ENCODE measurements at regions not wholly inside any gene's neighbourhood (a gene's known extent, or its start where the extent isn't known, plus 50 kb on each side); places are given as distances from the start of the nearest gene placed in this dataset.

DNA sequence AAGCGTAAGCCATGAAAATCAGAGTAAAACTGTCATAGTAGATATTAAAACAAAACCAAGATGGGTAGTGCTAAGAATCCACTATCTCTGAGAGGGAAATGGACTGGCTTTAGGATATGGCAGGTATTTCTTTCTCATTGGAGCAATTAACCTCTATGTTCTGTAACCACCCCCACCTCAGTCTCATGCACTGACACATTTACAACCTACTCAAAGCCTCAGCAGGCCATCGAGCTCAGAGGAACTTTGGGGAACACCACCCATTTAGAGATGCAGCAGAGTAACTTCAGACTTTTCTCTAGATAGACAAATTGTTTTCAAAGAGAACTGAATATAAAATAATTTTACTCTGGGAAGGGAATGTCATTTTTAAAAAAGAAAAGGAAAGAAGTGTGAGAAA, 615.8 kb upstream of the ZFHX3 start:
- no peak for DNase-seq

DNA sequence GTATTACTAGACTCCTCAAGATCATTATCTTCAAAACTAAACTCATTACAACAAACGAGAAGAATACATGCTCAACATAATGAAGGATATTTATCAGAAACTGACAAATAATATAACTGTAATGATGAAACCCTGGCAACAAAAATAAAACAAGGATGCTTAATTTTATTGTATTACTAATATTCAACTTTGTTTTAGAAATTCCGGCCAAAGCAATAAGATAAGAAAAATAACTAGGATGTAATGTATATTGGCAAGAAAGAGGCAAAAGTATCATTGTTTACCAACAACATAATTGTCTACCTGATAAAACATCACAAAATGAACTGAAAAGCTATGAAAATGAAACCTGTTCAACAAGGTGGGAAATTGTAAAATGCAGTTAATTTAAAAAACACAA, 588.3 kb upstream of the ZFHX3 start:
- DNase-seq: no peak

DNA sequence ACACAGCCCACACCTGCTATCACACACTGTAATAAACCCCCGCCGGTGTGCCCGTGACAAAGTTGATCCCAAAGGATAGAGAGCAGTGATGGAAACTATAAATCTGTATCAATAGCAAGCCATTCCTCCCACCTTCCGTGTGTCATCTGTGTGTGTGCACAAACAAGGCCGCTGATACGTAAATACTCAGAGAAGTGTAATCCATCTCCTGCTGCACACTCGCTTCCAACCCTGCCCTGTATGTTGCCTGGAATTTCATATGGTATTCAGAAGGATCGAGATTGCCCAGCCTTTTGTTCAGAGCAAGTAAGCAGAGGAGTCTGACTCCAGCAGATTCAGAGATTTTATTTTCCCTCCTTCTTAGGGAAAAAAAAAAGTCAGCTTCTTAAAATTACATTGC, 581.1 kb upstream of the ZFHX3 start:
- DNase-seq: no peak

DNA sequence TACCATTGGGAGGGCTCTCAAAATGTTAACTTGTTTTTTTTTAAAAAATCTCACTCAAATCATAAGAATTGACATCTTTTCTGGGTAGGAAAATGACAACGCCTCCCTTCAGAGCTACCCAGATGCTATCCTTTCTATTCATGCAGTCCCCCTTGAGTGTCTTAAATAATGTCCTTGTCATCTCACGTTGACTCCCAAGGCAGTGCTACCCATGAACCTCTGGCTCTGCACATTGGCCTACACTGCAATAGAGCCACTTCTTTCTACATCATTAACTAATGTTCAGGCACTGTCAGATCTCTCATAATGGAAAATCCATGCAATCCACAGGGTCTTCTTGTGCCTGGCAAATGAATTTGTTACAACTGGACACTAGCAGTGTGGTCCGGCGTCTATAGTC, 569.8 kb upstream of the ZFHX3 start:
- DNase-seq: no peak

DNA sequence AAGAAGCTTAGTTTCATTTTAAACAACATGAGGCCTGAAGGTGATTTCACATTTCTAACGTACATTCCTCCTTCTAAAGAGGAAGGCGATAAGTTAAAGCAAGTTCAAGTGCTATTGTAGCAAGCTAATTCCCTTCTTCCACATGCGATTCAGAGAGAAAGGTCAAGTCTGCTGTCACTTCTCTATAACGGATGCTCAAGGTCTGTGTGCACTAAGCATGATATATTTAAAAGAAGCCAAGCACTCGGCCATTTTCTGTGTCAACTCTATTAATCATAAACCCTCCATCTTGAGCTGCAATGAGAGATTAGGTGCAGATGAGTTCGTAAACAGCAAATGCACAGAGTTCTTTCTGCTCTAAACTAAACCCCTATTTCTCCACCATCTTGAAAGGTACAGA, 568.8 kb upstream of the ZFHX3 start:
- DNase-seq: no peak

DNA sequence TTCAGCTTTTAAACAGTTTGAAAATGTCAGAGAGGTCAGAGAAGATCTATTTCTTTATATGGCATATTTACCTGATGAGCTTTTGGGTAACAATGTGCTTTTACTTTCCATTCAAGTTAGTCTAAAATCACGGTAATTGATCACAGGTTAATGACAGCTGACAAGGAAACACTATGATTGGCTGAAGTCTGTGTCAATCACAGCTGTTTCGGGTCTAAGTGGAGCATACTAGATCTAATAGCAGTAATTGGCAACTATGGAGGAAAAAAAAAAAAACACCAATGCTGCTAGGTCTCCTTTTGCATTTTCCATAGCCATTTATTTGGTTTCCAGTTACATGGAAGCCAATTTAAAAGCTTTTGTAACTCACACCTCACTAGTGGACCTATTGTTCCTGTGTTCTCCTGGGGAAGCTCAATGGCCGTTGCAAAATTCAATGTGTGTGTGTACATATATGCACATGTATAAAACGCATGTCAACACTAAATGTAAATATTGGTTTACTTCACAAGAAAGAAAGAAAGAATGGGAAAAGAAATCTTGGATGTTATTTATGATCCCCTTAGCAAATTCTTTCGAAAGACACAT, 568.3 kb upstream of the ZFHX3 start:
- peak; percentile 70 for DNase-seq

DNA sequence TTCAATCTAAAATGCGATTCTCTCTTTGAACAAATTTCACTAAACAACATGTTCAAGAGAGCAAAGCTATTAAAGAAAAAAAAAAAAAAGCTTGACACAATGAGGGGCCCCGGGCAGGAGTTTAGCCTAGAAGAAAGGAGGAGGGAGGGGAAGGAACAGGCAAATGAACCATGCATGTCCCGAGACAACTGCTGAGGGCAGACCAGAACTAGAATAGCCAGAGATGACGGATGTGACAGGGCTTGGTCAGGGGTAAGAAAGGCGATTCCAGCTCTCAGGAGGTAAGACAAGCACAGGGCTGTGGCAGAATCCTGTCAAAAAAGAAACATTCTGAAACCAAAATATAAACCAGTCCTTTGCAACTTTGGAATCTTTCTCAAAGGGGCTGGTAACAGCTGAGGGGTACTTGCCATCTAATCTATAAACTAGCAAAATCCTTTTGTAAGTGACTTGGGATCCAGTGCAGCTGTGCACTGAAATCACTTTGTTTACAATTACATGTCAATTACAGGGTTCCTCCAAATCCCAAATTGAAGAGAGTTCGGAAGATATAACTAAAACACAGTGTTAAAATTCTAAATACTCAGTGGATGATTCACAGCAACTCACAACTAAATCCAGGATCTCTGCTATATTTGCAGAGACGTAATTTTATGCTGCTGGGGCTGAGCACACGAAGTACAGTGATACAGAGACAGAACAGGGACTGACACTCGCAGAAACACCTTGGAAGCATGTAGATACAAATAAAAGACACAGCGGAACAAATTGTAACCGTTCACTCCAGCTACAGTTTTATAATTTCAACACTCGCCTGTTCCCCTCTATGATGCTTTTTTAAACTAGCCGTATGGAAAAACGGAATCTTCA, 567.4 kb upstream of the ZFHX3 start:
- DNase-seq: no peak

DNA sequence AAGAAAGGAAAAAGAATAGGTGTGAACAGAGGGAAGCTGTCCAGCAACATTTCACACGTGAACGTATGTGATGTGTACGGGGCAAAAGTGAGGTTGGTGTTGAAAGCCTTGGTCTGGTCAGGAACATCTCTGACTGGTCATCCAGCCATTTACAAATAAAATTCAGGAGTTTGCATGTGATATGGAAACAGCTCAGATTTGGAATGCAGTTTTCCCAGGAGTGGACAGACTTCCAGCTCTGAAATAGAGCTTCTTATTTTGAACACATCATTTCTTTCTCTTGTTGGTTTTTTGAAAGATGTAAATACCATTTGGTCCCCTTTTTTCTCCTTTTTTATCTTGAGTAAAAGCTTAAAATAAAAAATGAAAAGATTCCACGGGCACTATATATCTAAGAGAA, 566.2 kb upstream of the ZFHX3 start:
- no peak for DNase-seq

DNA sequence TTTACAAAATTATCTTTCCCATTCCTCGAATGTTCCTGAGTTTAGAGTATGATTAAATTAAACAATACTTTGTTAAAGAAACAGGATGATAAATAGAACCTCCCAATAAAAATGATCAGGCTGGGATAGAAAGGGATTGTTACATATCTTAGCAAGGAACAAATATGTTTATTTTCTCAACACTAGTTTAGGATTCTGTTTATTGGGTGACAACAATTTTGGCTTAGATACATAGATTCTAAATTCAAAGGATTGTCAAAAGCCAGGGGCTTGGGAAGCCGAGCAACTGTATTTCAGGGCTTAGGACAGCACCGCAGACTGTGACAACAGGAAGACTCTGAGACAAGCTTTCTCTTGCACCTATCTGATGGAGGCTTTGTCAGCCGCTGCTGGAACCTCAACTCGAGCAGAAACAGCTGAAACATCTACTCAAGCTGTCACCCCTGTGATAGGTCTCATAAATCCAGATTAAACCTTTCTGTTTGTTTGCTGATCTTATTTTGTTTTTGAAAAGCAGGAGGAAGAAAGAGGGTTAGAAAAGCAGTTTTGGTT, 562.8 kb upstream of the ZFHX3 start:
- DNase-seq: no peak

DNA sequence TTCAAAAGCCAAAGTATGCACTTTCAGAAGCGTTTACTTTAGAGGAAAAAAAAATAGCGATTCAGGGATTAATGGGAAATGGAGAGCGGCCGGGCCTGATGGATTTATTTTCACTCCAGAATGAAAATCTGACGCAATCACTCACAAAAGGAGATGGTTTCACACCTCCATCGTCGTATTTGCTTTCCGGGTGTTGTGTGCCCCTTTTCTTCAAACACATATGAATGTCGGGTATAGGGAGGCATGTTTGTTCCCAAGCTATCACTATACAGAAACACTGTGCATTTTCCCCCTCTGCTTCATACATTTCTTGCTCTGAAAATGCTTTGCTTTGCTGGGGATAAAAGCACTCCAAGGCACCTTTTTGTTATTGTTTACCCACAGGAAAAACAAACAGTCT, 562.2 kb upstream of the ZFHX3 start:
- no peak for DNase-seq

DNA sequence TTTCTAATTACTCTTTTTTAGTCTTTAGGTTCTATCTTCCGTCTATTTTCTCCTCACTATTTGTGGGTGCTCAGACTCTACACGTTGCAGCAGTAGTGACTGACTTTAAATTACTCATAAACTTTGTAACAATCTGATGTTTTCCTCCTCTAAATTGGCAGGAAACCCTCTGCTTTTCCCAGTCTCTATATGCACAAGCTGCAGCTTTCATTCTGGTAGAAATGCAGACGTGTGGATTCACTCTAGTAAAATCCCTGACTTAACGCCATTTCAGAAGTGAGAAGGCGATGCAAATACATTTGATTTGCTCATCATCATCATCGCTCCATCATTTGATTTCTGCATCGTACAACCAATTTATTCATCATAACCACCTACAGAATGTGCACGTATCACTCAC, 561.0 kb upstream of the ZFHX3 start:
- DNase-seq: no peak

DNA sequence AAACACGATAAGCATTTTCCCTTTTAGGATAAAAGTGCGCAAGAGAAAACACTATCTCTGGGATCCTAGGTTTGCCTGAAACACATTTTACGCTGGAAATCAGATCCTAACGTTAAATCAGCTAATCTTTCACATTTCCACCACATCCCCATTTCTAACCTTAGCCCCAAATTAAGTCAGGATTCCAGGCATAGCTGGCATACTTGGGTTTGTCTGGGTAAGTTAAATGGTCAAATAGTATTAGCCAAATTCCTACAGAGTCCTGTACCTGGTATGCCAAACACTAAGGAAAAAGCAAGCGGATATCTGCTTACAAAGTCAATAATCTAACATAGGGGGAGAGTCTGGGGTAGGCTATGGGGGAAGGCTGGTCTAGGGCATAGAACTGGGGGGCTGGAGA, 557.4 kb upstream of the ZFHX3 start:
- DNase-seq: no peak

DNA sequence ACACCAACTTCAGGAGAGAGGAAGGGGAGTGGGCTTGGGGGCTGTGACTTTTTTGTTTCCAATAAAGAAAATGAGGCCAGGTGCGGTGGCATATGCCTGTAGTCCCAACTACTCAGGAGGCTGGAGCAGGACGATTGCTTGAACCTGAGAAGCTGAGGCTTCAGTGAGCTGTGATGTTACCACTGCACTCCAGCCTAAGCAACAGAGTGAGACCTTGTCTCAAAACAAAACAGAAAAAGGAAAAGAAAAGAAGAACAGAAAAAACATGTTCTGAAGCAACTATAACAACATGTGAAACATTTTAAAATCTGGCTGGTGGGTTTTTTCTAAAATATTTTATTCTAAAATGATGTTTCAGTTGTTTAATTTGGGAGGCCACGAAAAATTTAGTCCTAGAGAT, 554.0 kb upstream of the ZFHX3 start:
- no peak for DNase-seq

DNA sequence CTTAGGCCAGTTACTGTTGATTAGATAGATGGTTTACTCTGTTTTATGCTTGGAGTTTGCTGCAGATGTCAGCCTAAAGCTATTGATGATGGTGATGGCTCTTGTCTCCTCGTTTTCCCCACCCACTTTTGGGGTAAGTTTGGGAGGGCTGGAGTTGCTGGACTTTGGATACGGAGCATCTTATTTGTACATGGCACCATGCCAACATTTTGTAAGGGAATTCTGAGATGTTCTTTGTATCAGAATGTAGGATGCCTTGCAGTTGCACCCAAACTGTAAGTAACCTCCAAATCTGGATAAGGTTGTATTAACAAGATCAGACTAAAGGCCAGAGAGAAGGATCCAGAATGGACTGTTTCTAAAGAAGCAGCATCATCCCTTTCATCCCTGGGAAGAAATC, 551.9 kb upstream of the ZFHX3 start:
- DNase-seq: no peak

DNA sequence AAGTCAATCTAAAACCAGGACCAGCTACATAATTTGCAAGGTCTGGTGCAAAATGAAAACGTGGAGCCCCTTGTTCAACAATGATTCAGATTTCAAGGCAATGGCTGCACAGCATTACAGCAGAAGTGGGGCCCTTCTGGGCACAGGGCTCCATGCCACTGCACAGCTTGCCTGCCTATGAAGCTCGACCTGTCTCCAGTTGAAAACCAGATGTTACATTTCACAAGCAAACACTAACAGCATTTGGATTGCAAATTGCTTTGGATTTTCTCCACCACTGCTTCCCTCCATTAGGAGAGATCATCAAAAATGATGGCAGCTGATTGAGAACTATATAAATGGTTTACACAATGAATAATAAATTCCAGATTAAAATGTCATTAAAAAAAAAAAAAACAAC, 551.4 kb upstream of the ZFHX3 start:
- no peak for DNase-seq

DNA sequence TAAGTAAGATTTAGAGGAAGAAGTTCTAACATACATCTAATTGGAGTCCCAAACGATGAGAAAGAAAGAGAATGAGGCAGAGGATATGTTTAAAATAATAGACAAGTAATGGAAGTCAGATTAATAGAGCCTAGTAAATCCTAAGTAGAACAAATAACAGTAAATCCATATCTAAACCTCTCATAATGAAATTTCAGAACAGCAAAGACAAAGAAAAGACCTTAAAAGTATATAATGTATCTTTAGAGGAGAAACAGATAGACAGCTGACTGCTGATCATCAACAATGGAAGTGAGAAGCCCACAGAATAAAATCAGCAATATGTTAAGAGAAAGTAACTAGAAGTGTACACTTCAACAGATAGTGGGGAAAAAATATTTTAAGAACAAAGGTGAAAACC, 536.2 kb upstream of the ZFHX3 start:
- no peak for DNase-seq

DNA sequence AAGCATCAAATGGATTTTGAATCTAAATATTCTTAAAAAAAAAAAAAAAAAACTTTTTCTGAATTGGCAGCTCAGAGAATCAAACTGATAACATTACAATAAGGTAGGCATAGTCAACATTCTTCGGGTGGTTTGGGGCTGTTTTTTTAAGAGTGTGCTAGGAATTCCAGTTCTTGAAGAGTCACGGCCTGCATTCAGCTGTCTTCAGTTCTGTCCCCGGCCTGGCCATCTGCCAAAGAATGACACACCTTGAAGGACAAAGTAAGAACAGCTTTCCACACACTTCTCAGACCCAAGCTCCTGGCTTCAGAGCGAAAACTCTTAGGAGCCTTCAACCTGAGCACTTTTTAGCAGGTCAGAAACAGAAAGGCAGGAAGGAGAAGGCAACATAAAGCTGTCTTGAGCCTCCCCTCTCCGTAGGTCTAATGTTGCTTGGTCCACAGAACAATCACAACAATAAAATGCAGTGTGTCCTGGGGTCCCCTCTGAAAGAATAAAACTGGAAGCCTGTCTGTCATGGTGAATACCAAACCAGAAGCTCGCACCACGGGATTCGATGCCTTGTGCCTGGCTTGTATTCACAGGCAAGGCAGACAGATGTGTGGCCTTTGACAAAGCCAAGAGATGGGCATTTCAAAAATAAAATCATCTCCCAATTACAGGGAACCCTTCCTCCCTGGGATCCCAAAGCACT, 524.4 kb upstream of the ZFHX3 start:
- DNase-seq: no peak

DNA sequence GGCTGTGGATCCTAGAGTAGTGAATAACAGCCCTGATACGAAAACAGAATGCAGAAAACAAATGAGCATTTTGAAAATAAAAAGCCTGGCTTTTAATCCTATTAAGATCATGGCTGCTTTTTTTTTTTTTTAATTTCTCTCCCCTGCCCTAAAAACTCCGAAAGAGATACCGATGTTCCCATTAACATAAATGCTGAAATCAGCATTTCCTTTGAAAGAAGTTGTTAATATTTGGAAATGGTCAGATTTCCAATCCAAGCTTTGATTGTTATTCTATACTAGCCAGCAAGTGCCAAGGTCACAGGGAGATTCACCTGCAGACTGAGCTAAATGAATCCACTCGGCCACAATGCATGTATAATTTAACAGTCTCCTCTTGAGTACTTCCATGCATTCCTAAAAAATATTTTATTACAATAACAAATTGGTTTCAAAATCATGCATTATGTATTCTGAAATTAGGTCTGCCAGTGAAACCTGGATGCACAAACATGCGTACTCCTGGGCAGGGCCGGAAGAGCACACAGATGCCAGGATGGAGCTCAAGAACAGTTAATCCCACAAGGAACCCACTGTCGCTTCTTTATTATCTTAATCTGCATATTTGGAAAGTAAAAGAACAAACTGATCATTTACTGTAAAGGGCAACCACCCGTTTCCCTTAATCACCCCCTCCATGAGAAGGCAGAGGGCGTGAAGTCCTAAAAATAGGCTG, 521.5 kb upstream of the ZFHX3 start:
- no peak for DNase-seq

DNA sequence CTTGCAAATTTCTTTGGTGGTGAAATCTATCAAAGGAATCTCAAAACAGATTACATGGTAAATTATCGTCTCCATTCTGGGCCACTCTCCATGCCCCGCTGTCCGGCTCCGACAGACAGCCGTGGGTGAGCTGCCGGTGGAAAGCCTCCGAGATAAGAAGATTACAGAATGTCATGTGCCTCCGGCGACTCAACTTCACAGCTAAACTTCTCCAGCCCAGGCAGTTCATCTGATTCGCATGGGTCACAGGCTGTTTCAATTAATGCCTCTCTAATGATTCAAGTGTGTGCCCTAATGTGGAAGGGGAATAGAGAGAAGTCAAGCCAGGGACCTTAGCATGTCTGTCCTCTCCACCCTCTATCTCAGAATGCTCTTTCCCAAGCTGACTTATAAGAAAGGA, 520.8 kb upstream of the ZFHX3 start:
- no peak for DNase-seq

DNA sequence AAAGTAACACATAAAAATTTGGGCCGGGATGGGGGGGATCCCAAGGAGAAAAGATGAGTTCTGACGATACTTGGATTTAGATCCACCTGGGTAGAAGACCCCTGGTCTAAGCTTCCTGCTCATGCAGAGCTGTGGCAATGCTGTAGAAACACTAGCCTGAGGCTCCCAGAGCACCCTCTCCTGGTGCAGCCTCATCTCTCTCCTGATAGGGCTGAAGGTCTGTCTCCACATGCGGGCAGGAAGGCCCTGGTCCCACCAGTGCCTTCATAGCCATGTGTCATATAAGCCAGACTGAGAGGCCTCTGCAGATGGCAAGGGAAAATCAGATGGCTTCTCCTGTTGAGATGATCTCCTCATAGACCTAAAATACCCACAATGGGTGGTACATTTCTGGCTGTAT, 518.0 kb upstream of the ZFHX3 start:
- no peak for DNase-seq

DNA sequence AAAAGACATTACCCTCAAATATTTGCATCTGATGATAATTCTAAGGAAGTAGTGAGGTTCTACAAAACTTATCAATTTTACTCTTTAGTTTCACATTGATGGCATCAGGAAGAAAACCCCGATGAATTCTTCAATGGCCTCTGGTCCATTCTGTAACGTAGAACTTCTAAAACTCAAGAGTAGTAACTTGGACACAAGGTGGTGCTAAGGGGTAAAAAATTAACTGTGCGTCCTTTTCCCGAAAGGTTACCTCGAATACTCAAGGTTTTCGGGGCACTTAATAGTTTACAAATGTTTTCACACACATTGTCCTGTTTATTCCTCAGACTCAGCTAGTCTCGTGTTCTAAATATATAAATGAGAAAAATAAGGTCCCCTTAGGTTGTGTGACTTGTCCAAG, 517.3 kb upstream of the ZFHX3 start:
- DNase-seq: peak; percentile 3

DNA sequence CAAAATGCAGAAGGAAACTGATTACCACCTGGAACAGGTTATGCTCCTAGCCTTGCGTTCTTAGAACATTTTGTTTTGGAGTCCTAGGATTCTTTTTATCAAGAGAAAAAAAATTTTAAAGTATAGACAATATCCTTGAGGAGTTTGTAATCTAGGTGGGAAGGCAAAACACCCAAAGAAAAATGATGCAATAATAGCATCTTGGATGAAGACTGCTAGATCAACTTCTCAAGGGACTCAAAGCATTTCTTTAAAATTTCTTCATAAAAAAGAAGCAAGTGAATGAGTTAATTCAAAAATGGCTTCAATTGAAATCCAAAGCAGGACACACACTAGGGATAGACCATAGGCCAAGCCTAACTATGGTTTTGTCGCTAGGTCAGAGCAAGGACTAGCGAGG, 515.8 kb upstream of the ZFHX3 start:
- no peak for DNase-seq

DNA sequence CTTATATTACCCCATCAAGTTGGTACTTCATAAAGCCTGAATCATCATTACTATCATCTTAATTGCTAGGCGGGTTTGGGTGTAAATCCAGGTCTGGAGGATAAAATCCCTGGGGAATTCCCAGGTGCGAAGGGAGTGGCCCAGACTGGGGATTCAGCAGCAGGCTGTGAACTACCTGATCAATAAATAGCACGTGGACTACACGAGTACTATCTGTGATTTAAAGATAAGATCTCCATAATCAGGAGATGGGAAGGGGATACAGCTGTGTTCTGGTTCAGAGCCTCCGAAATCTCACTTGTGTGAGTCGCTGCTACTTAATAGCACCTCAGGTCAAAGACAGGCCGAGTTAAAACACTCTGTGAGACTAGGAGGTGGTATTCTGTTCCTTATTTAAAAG, 512.6 kb upstream of the ZFHX3 start:
- DNase-seq: no peak
